HuH-7.5 (cell line): ENCODE measurements at regions not wholly inside any gene's neighbourhood (a gene's known extent, or its start where the extent isn't known, plus 50 kb on each side); places are given as distances from the start of the nearest gene placed in this dataset.

Experiments
- DNase-seq: peaks from one replicate; pipeline ENCODE4 v3.0.0; 2011; ENCODE audit warnings: low spot score

- no peak for DNase-seq
These were observed 197.6 kb upstream of the BLID start for GRCh38 chr11:122313581-122313980.

- DNase-seq = no peak
These were observed 195.3 kb upstream of the BLID start for GRCh38 chr11:122311216-122311755.

DNA sequence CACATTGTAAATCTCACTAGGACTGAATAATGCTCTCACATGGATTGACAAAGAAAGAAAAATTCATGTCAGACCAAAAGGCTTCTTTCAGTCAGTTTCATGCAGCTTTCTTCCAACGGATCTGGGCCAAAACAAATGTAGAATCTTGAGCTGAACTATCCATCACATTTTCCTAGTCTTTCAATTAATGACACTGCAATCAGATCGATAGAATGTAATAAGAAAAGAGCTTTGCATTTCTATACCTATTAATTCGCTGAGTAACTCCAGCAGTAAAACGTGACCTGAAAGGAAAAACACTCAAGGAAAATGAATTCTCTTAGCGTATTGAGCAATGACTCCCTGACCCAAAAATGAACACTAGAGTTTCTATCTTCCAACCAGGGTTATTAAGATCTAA, 194.8 kb upstream of the BLID start:
- no peak for DNase-seq

DNA sequence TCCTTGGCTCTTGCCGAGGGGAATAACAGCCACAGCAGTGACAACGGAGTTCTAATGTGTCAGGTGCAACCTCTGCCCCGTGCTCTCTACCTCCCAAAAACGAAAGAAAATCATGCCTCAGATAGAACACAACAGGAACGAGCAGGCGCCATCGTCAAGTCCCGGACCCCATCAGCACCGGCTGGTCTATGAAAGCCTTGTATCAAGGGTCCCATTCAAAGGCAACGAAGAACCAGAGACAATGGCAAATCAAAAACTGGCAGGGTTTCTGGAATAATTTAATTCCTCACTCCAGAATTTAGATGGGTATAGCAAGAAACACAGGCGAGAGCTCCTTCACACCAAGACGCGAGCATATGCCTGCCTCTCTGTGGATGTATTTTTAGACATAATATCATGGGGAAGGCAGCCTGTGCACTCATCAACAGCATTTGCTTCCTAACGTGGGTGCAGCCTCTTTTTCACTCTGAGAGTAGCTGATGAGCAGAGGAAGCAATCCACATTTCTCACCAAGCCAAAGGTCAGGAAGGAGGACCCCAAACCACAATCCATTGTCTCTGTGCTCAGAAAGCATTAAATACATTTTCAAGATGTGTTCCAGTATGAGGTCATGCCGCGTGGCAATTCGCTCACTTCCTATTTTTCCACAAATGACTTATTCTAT, 193.4 kb upstream of the BLID start:
- no peak for DNase-seq

DNA sequence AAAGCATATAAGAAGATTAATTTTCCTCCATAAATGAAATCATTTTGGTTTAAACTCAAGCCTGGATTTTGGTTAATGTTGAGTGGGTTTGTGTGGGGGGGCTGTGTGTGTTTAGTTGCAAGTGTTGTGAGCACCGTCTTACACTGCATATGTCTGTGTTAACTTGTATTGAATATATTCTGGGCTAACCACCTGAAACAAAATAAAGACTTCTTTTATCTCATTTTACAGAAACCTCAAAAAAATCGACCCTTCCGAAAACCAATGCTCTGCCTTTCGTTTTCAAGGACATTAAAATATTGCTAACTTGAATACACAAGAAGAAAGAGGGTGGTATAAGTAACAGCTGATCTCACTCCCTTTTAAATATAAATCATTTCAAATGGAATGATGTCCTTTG, 192.2 kb upstream of the BLID start:
- no peak for DNase-seq

- DNase-seq = no peak
These were observed 191.5 kb upstream of the BLID start for GRCh38 chr11:122307476-122308035.

GRCh38 chr11:122306831-122307391, 190.9 kb upstream of the BLID start:
- DNase-seq = no peak

DNA sequence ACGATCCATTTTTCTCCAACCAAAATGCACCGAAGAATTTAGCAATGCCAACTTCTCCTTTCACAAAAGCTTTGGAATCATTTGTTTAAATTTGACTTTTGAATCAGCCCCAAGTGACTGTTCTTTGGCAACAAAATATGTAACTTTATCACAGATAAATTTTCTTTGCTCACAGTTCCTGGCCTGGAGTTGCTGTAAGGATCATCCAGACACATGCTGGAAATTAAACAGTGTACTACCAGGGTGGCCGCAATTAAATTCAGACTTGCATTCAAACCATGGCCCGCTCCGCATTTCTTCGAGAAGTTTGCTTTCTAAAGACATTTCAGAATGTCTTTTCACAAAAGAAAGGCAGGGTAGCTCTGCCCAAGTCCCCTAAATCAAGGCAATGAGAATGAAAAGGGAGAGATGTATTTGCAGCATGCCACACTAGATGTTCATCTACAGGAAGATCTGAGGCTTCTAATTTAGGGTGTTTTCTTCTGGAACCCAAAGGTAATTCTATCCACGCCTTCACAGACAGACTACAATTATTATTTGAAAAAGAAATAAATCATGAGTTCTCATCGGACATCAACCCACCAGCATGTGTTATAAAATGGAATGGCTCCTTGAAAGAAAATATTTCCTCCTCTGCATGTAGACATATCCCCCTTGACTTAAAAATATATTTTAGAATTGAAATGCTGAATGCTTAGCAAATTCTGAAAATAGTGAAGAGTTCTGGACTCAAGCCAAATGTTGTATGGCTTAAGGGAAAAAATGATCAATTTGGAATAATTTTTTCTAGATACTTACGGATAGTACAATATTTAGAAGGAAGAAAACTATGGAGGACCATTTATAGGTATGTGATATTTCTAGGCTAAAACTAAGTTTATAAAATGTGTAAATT, 189.7 kb upstream of the BLID start:
- DNase-seq = no peak

DNA sequence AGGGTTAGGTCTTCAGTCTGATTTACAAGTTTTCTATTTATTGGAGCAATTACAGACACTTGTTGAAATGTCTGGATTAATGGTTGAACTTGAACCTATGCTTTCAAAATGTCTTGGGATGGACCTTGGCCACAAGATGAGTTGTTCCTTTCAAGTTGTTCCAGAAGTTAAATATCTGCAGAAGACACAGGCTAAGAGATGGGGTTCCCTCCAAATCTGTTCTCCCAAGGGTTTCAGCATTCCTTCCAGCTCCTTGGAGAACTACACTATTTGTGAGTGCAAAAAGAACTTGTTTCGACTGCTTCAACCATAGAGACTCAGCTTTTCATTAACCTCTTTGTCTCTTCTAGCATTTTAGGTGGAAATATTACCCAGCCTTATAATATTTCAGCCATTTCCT, 189.0 kb upstream of the BLID start:
- no peak for DNase-seq

DNA sequence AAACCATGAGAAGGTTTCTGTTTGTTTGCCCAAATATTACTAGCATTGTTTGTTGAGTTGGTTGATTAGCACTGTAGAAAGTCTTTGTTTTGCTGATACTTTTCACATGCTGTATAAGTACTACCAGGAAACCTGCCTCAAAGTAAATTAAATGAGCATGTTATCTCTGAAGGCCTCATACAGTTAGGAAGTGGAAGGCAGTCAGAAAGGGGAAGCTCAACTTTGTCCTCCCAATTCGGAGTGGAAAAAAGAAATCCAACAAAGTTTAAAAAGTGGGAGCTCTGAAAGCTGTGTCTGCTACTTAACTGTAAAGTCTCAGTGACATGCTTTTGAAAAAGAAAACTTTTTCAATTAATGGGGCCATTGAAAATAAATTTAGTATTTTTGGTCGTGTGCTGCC, 188.3 kb upstream of the BLID start:
- DNase-seq = no peak

DNA sequence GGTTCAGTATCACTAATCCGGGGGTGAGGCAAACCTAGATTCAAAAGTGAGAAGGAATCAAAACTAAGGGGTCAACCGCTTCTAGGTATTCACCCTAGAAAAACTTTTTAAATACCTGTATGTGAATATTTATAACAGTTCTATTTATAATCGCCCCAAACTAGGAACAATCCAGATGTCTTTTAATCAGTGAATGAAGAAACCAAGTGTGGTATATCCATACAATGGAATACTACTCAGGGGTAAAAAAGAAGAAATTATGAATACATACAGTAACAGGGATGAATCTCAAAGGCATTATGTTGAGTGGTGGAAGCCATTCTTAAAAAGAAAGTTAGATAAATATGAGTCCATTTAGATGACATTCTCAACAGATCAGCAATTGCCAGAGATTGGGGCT, 178.0 kb upstream of the BLID start:
- DNase-seq = no peak

DNA sequence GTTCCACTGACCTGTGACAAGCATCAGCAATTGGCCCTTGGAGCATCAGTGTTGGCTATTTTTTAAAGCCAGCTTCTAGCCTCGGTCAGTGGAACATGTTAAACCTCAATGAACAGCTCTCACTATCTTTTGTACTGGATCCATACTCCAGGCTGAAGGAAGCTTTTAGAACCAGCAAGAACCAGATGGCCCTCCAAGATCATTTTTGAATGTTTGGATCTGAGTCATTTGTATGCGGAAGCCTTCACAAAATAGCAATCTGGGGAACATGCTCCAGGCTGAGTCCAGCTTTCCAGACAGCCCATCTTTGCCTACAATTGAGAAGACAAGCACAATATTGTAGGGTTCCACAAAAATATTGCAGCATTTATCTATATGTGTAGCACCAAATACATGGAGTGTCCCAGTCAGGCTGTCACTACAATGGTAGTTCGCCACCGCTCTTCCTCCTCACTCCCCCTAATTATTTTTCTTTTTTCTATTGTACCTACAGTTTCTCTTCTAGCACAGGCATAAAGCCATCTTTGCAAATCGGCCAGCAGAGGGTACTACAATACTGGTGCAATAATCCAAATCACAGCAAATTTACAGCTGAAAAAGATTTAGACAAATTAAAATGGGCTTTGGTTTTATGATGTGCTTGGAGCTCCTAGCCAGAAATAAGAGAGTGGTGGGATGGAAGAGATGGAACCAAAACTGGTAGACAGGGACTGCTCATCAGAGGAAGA, 177.4 kb upstream of the BLID start:
- no peak for DNase-seq

DNA sequence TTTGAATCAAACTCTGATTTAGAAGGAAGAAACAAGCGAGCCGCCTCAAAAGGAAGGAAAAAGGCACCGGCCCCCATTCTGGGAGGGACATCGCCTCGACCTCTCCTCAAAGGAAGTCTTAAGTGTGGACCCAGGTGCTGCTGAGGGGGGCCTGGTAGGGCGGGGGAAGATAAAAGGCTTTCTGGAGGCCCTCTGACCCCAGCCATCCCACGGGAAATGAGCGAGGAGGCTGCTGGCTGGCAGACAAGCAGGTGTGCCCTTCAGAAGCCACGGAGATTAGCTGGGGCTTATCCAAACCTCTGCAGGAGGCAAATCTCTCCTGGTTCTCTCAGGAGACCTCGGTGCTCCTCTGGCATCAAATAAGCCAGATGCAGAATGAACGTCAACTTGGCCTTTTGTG, 171.4 kb upstream of the BLID start:
- no peak for DNase-seq

GRCh38 chr11:122285070-122285988, 169.3 kb upstream of the BLID start:
- no peak for DNase-seq

DNA sequence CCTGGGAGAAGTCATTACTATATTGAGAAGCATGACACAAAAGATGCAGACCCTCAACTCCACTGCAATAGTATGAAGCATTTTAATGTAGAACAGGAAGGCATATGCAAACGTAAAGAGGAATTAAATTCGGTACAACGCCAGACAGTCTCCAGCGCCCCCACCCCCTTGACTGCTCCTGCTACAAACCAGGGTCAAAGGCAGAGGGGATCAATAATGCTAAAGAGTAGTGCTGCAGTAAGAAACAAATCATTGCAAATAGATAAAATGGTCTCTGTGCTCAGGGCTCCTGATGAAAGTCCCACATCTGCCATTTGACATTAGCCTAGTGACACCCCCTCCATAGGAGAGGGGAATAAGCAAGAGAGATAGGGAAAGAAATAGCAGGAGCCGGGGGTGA, 164.9 kb upstream of the BLID start:
- DNase-seq = no peak

DNA sequence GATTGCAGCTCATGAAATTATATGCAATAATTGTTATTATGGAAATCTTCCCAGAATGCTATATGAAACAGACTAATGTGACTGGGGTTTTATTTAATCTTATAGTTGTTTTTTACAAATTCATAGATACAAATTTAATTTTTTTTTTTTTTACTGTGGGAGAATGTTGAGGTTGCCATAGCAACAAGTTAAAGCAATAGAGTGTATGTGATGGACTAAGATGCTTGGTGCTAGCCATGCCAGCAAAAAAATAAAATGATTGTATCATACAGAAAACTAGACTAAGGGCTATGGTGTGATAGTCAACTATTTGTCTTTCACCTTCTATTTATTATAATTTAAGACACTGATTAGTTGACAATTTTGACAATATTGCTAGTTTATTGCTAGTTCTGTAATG, 163.2 kb upstream of the BLID start:
- no peak for DNase-seq

DNA sequence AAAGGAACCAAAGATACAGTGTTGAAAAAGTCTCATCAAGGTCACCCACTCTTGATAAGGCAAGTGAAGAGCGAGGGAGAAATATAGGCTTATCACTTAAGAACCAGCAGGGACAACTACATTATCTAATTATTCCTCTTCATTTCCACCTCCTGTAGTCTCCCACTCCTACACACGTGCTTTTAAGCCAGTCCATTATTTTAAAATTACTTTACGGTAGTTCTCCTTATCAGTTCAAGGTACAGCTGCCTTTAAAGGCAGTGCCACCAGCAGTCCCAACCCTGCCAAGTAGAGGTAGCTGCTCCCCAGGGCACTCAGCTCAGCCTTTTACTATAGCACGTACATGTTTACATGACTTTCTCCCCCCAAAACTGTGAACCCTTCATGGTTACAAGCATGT, 161.5 kb upstream of the BLID start:
- DNase-seq = no peak

- no peak for DNase-seq
These were observed 160.2 kb upstream of the BLID start for GRCh38 chr11:122276221-122276620.

- no peak for DNase-seq
These were observed 159.5 kb upstream of the BLID start for GRCh38 chr11:122275508-122275907.

GRCh38 chr11:122273476-122274191, 157.6 kb upstream of the BLID start:
- no peak for DNase-seq
